BE2C (cell line): ENCODE measurements at regions not wholly inside any gene's neighbourhood (a gene's known extent, or its start where the extent isn't known, plus 50 kb on each side); places are given as distances from the start of the nearest gene placed in this dataset.

Experiments used
- DNase-seq: peaks from one replicate; pipeline ENCODE4 v3.0.0-alpha.2; 2020
- H3K27me3 ChIP-seq: fragments of 250-450 bp; sonication (Bioruptor Pico); 2 replicates; pipeline ENCODE4 v1.5.1; 2020; ENCODE audit warnings: mild to moderate bottlenecking
- H3K36me3 ChIP-seq: fragments of 250-450 bp; sonication (Bioruptor Pico); 2 replicates; pipeline ENCODE4 v1.5.1; 2020; ENCODE audit warnings: mild to moderate bottlenecking
- H3K4me1 ChIP-seq: fragments of 250-450 bp; sonication (Bioruptor Pico); 2 replicates; pipeline ENCODE4 v1.5.1; 2020
- H3K4me3 ChIP-seq: 2 replicates; pipeline ENCODE4 v1.5.1; 2011; ENCODE audit warnings: low read depth, low read length
- H3K9me3 ChIP-seq: fragments of 250-450 bp; sonication (Bioruptor Pico); 2 replicates; pipeline ENCODE4 v1.5.1; 2020
- CTCF ChIP-seq: IDR thresholded peaks from 2 replicates; pipeline ENCODE4 v1.5.1; 2012; ENCODE audit warnings: mild to moderate bottlenecking, low read depth, low read length

- no peak for DNase-seq
- Histone ChIP-seq H3K4me1 (no peaks in the 10 kb centered on the region), H3K9me3 (no peaks in the 10 kb centered on the region), H3K36me3 (no peaks in the 10 kb centered on the region), H3K27me3 (no peaks in the 10 kb centered on the region), H3K4me3 (no peak overlapping the region)
- TF ChIP-seq CTCF: no peak
Measured at GRCh38 chr7:49695971-49696370, 77.5 kb upstream of the VWC2 start.

GRCh38 chr7:49700841-49701240, 72.6 kb upstream of the VWC2 start:
- Histone ChIP-seq H3K4me1 (no peaks in the 10 kb centered on the region), H3K9me3 (no peaks in the 10 kb centered on the region), H3K27me3 (no peaks in the 10 kb centered on the region), H3K36me3 (no peaks in the 10 kb centered on the region), H3K4me3 (no peak overlapping the region)
- no peak for DNase-seq
- TF ChIP-seq CTCF: no peak

GRCh38 chr7:49702099-49702498, 71.3 kb upstream of the VWC2 start:
- no peaks in the 10 kb centered on the region for H3K27me3 ChIP-seq
- no peaks in the 10 kb centered on the region for H3K4me1 ChIP-seq
- no peak overlapping the region for H3K4me3 ChIP-seq
- no peaks in the 10 kb centered on the region for H3K9me3 ChIP-seq
- no peaks in the 10 kb centered on the region for H3K36me3 ChIP-seq
- no peak for TF ChIP-seq CTCF
- DNase-seq: no peak

GRCh38 chr7:49703337-49703736, 70.1 kb upstream of the VWC2 start:
- no peak for TF ChIP-seq CTCF
- H3K9me3 ChIP-seq: no peaks in the 10 kb centered on the region
- no peaks in the 10 kb centered on the region for H3K27me3 ChIP-seq
- H3K4me3 ChIP-seq: no peak overlapping the region
- no peaks in the 10 kb centered on the region for H3K4me1 ChIP-seq
- no peak for DNase-seq
- H3K36me3 ChIP-seq: no peaks in the 10 kb centered on the region

- Histone ChIP-seq H3K36me3 (no peaks in the 10 kb centered on the region), H3K9me3 (no peaks in the 10 kb centered on the region), H3K4me1 (no peaks in the 10 kb centered on the region), H3K27me3 (no peaks in the 10 kb centered on the region), H3K4me3 (no peak overlapping the region)
- no peak for TF ChIP-seq CTCF
- no peak for DNase-seq
Measured at GRCh38 chr7:49703881-49704280, 69.6 kb upstream of the VWC2 start.

GRCh38 chr7:49706106-49706505, 67.3 kb upstream of the VWC2 start:
- no peaks in the 10 kb centered on the region for H3K4me1 ChIP-seq
- H3K4me3 ChIP-seq: no peak overlapping the region
- no peaks in the 10 kb centered on the region for H3K36me3 ChIP-seq

More at GRCh38 chr7:49706106-49706505, 67.3 kb upstream of the VWC2 start:
- no peak for TF ChIP-seq CTCF
- Histone ChIP-seq H3K27me3 (no peaks in the 10 kb centered on the region), H3K9me3 (no peaks in the 10 kb centered on the region)
- DNase-seq: no peak
